ENCODE measurements at regions not wholly inside any gene's neighbourhood (a gene's known extent, or its start where the extent isn't known, plus 50 kb on each side); places are given as distances from the start of the nearest gene placed in this dataset.

- DNase-seq = no peak
Measured at GRCh38 chr9:88696501-88696900, 161.5 kb downstream of the NXNL2 start.

GRCh38 chr9:88697764-88698432 is 162.9 kb downstream of the NXNL2 start:
- DNase-seq = no peak

GRCh38 chr9:88702985-88703384 is 168.0 kb downstream of the NXNL2 start:
- DNase-seq = no peak

- no peak for DNase-seq
Measured at GRCh38 chr9:88706193-88707113, 171.5 kb downstream of the NXNL2 start.

- DNase-seq = no peak
Measured at GRCh38 chr9:88710449-88710848, 175.5 kb downstream of the NXNL2 start.

- no peak for DNase-seq
Measured at GRCh38 chr9:88711719-88712118, 176.7 kb downstream of the NXNL2 start.

- DNase-seq = no peak
Measured at GRCh38 chr9:88712484-88712883, 177.5 kb downstream of the NXNL2 start.

GRCh38 chr9:88713010-88713409 is 178.0 kb downstream of the NXNL2 start:
- DNase-seq = no peak

- no peak for DNase-seq
Measured at GRCh38 chr9:88716596-88717290, 181.8 kb downstream of the NXNL2 start.

- no peak for DNase-seq
Measured at GRCh38 chr9:88721025-88721424, 186.0 kb downstream of the NXNL2 start.

GRCh38 chr9:88721495-88722279 is 186.7 kb downstream of the NXNL2 start:
- no peak for DNase-seq

- DNase-seq = peak in 1 of 5 experiments; percentile 12
Measured at GRCh38 chr9:88722753-88723152, 187.8 kb downstream of the NXNL2 start.

- no peak for DNase-seq
Measured at GRCh38 chr9:88723751-88724150, 188.8 kb downstream of the NXNL2 start.

- DNase-seq = no peak
Measured at GRCh38 chr9:88724331-88724730, 189.4 kb downstream of the NXNL2 start.

- DNase-seq = no peak
Measured at GRCh38 chr9:88725300-88726019, 190.5 kb downstream of the NXNL2 start.

- DNase-seq = no peak
Measured at GRCh38 chr9:88726803-88727202, 191.8 kb downstream of the NXNL2 start.

- no peak for DNase-seq
Measured at GRCh38 chr9:88730780-88731179, 195.8 kb downstream of the NXNL2 start.

- no peak for DNase-seq
Measured at GRCh38 chr9:88732128-88732527, 197.2 kb downstream of the NXNL2 start.

GRCh38 chr9:88733651-88734421 is 198.9 kb downstream of the NXNL2 start:
- DNase-seq = no peak

GRCh38 chr9:88734527-88734926 is 199.5 kb downstream of the NXNL2 start:
- DNase-seq = no peak

- DNase-seq = no peak
Measured at GRCh38 chr9:88736136-88736637, 201.2 kb downstream of the NXNL2 start.

Measured in T-helper 2 cell (primary cell).